ENCODE measurements at regions not wholly inside any gene's neighbourhood (a gene's known extent, or its start where the extent isn't known, plus 50 kb on each side); places are given as distances from the start of the nearest gene placed in this dataset.

GRCh38 chr2:200226451-200227426 lies 79.8 kb upstream of the SPATS2L start:
- Histone ChIP-seq H3K4me1 (peaks cover 0 to 12% (median 7%) of the 10 kb centered on the region in 4 donors), H3K36me3 (no peaks in the 10 kb centered on the region), H3K27ac (no peak overlapping the region), H3K4me3 (no peak overlapping the region), H3K9me3 (no peaks in the 10 kb centered on the region), H3K27me3 (no peaks in the 10 kb centered on the region)
- TF ChIP-seq, protein P1, sequence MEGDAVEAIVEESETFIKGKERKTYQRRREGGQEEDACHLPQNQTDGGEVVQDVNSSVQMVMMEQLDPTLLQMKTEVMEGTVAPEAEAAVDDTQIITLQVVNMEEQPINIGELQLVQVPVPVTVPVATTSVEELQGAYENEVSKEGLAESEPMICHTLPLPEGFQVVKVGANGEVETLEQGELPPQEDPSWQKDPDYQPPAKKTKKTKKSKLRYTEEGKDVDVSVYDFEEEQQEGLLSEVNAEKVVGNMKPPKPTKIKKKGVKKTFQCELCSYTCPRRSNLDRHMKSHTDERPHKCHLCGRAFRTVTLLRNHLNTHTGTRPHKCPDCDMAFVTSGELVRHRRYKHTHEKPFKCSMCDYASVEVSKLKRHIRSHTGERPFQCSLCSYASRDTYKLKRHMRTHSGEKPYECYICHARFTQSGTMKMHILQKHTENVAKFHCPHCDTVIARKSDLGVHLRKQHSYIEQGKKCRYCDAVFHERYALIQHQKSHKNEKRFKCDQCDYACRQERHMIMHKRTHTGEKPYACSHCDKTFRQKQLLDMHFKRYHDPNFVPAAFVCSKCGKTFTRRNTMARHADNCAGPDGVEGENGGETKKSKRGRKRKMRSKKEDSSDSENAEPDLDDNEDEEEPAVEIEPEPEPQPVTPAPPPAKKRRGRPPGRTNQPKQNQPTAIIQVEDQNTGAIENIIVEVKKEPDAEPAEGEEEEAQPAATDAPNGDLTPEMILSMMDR (IDR thresholded peaks at IDR 0.05): no peak
- DNase-seq: peak in 1 of 2 donors; percentile 23
- intact Hi-C loops (cut with DNase I; ENCODE audit: low total_unique reads): no loop called here

- intact Hi-C loops (cut with DNase I; ENCODE audit: low total_unique reads): no loop called here
- peaks cover 0 to 12% (median 7%) of the 10 kb centered on the region in 4 donors for H3K4me1 ChIP-seq
- no peaks in the 10 kb centered on the region for H3K36me3 ChIP-seq
- H3K27me3 ChIP-seq: no peaks in the 10 kb centered on the region
- DNase-seq: no peak
- no peak overlapping the region for H3K4me3 ChIP-seq
- H3K27ac ChIP-seq: no peak overlapping the region
- TF ChIP-seq, protein P1 (IDR thresholded peaks at IDR 0.05): no peak
- no peaks in the 10 kb centered on the region for H3K9me3 ChIP-seq
These were observed 75.8 kb upstream of the SPATS2L start for GRCh38 chr2:200230716-200231115.

GRCh38 chr2:200235533-200235932 lies 71.0 kb upstream of the SPATS2L start:
- Histone ChIP-seq H3K36me3 (no peaks in the 10 kb centered on the region), H3K4me1 (no peaks in the 10 kb centered on the region), H3K4me3 (no peak overlapping the region), H3K27me3 (no peaks in the 10 kb centered on the region), H3K27ac (no peak overlapping the region), H3K9me3 (no peaks in the 10 kb centered on the region)
- TF ChIP-seq, protein P1 (IDR thresholded peaks at IDR 0.05): no peak
- intact Hi-C loops (cut with DNase I; ENCODE audit: low total_unique reads): no loop called here
- no peak for DNase-seq

DNA sequence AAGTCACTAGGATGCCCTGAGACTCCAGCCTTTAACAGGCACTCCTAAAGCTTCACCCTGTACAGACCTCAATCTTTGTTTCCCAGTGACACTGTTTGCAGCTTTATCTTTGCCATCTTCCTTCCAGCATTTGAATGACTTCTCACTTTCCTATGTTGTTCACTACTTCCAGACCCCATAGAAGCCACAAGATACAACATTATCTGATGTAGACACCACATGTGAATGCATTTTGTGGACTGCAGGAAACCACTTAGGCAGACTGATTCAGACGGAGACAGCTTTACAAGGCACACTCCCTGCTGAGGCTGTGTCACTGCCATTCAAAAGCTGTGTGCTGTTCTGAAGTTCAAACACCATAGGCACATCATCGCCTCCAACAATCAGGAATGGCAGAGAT lies 67.3 kb upstream of the SPATS2L start:
- Histone ChIP-seq H3K36me3 (no peaks in the 10 kb centered on the region), H3K27me3 (no peaks in the 10 kb centered on the region), H3K4me3 (no peak overlapping the region), H3K27ac (no peak overlapping the region), H3K4me1 (peaks cover 0 to 14% (median 4%) of the 10 kb centered on the region in 4 donors), H3K9me3 (no peaks in the 10 kb centered on the region)
- TF ChIP-seq, protein P1 (IDR thresholded peaks at IDR 0.05): no peak
- DNase-seq: no peak
- intact Hi-C loops (cut with DNase I; ENCODE audit: low total_unique reads): no loop called here

DNA sequence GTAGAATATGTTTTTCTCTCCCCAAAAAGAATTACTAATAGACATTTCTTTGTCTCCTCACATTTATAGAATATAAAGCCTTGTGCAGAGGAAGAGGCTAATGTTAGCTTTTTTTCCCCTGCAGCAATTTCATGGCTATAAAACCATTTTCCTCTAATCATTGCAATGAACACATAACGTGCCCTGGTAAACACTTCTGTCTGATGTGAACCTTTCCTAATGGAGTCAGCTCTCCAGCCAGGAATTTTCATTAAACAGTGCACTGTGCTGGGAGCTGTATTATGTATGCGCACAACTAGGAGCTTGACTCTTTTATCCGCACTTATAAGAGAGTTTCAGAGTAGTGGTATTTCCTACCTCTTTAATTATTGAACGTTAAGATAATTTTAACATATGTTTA lies 63.9 kb upstream of the SPATS2L start:
- no peak for DNase-seq
- no peak overlapping the region for H3K4me3 ChIP-seq

More for the DNA sequence above, 63.9 kb upstream of the SPATS2L start:
- TF ChIP-seq, protein P1 (IDR thresholded peaks at IDR 0.05): no peak
- no peaks in the 10 kb centered on the region for H3K27me3 ChIP-seq
- intact Hi-C loops (cut with DNase I; ENCODE audit: low total_unique reads): no loop called here
- H3K36me3 ChIP-seq: no peaks in the 10 kb centered on the region
- H3K4me1 ChIP-seq: peaks cover 0 to 14% (median 4%) of the 10 kb centered on the region in 4 donors
- no peaks in the 10 kb centered on the region for H3K9me3 ChIP-seq
- no peak overlapping the region for H3K27ac ChIP-seq

Measured in tibial artery (tissue), 4 donors.